IMR-90 (cell line): ENCODE measurements at regions not wholly inside any gene's neighbourhood (a gene's known extent, or its start where the extent isn't known, plus 50 kb on each side); places are given as distances from the start of the nearest gene placed in this dataset.

ENCODE experiments used
- CHD1 ChIP-seq: IDR thresholded peaks from 2 replicates; pipeline ENCODE4 v1.6.1; 2012; ENCODE audit warnings: low read depth, low read length, improper control_type of control experiment
- TF ChIP-seq, protein P1 (sequence below): conservative IDR thresholded peaks from 2 replicates; pipeline ENCODE4 v1.5.1; 2012; ENCODE audit warnings: mild to moderate bottlenecking, low read depth, low read length, improper control_type of control experiment
- TF ChIP-seq, protein P2 (sequence below): fragments of 150-350 bp; IDR thresholded peaks from 2 replicates; pipeline ENCODE4 v1.6.1; 2016; ENCODE audit warnings: low read depth, mild to moderate bottlenecking, low read length, moderate library complexity, borderline replicate concordance

DNA sequence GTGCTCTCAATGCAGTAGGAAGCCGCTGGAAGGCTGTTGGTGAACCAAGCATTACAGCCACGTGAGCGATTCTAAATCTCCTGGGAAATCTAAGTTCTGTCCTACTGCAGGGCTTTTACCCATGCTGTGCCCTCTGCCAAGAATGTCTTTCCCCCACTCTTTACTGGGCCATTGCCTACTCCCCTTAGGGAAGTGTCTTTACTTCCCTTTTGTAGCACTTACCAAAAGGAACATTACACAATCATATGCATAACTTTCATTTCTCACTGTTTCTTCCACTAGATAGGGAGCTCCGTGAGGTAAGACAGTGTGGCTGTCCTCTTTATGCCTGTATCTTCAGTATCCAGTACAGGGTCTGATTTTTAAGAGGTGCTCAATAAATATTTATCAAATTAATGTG lies 241.7 kb upstream of the NR4A3 start:
- TF ChIP-seq, protein P1, sequence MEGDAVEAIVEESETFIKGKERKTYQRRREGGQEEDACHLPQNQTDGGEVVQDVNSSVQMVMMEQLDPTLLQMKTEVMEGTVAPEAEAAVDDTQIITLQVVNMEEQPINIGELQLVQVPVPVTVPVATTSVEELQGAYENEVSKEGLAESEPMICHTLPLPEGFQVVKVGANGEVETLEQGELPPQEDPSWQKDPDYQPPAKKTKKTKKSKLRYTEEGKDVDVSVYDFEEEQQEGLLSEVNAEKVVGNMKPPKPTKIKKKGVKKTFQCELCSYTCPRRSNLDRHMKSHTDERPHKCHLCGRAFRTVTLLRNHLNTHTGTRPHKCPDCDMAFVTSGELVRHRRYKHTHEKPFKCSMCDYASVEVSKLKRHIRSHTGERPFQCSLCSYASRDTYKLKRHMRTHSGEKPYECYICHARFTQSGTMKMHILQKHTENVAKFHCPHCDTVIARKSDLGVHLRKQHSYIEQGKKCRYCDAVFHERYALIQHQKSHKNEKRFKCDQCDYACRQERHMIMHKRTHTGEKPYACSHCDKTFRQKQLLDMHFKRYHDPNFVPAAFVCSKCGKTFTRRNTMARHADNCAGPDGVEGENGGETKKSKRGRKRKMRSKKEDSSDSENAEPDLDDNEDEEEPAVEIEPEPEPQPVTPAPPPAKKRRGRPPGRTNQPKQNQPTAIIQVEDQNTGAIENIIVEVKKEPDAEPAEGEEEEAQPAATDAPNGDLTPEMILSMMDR = no peak
- TF ChIP-seq, protein P2, sequence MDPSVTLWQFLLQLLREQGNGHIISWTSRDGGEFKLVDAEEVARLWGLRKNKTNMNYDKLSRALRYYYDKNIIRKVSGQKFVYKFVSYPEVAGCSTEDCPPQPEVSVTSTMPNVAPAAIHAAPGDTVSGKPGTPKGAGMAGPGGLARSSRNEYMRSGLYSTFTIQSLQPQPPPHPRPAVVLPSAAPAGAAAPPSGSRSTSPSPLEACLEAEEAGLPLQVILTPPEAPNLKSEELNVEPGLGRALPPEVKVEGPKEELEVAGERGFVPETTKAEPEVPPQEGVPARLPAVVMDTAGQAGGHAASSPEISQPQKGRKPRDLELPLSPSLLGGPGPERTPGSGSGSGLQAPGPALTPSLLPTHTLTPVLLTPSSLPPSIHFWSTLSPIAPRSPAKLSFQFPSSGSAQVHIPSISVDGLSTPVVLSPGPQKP = no peak
- no peak for TF ChIP-seq CHD1
